SU-DHL-6 (cell line): ENCODE measurements at regions not wholly inside any gene's neighbourhood (a gene's known extent, or its start where the extent isn't known, plus 50 kb on each side); places are given as distances from the start of the nearest gene placed in this dataset.

Source experiments
- H2AFZ ChIP-seq: fragments of 200-600 bp; sonication (generic); 2 replicates; pipeline ENCODE4 v1.6.1; 2014; ENCODE audit warnings: low read depth, mild to moderate bottlenecking, moderate library complexity, mixed read lengths, antibody characterized with exemption, low read length; ENCODE audit not compliant: severe bottlenecking
- H3F3A ChIP-seq: fragments of 200-600 bp; shearing (Covaris generic); 2 replicates; pipeline ENCODE4 v1.6.0; 2016; ENCODE audit warnings: antibody characterized with exemption, mild to moderate bottlenecking; ENCODE audit not compliant: insufficient read depth
- H3K27ac ChIP-seq: fragments of 200-600 bp; sonication (generic); 2 replicates; pipeline ENCODE4 v1.5.1; 2016; ENCODE audit warnings: low read depth, mild to moderate bottlenecking, low read length, moderate library complexity, mixed read lengths
- H3K27me3 ChIP-seq: fragments of 200-600 bp; sonication (generic), shearing (Covaris generic); 2 replicates; pipeline ENCODE4 v1.6.0; 2014; ENCODE audit warnings: mild to moderate bottlenecking, low read length
- H3K36me3 ChIP-seq: fragments of 200-600 bp; sonication (generic); 2 replicates; pipeline ENCODE4 v1.6.1; 2014; ENCODE audit warnings: mild to moderate bottlenecking, low read length, mixed read lengths
- H3K4me2 ChIP-seq: fragments of 300-600, 200-600 bp; shearing (Covaris generic), sonication (generic); 2 replicates; pipeline ENCODE4 v1.6.0; 2014; ENCODE audit warnings: low read length, low read depth, mild to moderate bottlenecking; ENCODE audit not compliant: poor library complexity, severe bottlenecking
- H3K4me3 ChIP-seq: fragments of 200-600 bp; sonication (generic); 2 replicates; pipeline ENCODE4 v1.5.1; 2014; ENCODE audit warnings: antibody characterized with exemption, low read length, mild to moderate bottlenecking, mixed read lengths; ENCODE audit not compliant: insufficient read depth, poor library complexity, severe bottlenecking
- H3K79me2 ChIP-seq: fragments of 200-600 bp; sonication (generic); 2 replicates; pipeline ENCODE4 v1.6.1; 2014; ENCODE audit warnings: mild to moderate bottlenecking, low read length, moderate library complexity; ENCODE audit not compliant: insufficient read depth
- H3K9ac ChIP-seq: fragments of 200-600 bp; sonication (generic); 2 replicates; pipeline ENCODE4 v1.7.0; 2014; ENCODE audit warnings: mild to moderate bottlenecking, low read length
- H3K9me2 ChIP-seq: fragments of 200-600 bp; sonication (generic); replicated peaks from 2 replicates; pipeline ENCODE4 v1.6.1; 2014; ENCODE audit warnings: low read length; ENCODE audit not compliant: insufficient read depth
- H3K9me3 ChIP-seq: fragments of 200-600 bp; sonication (generic); 2 replicates; pipeline ENCODE4 v1.6.1; 2014; ENCODE audit warnings: low read length, mixed read lengths; ENCODE audit not compliant: insufficient read depth
- H4K20me1 ChIP-seq: fragments of 200-600 bp; sonication (generic); 2 replicates; pipeline ENCODE4 v1.6.1; 2014; ENCODE audit warnings: low read depth, mild to moderate bottlenecking, antibody characterized with exemption, low read length, moderate library complexity, mixed read lengths
- CTCF ChIP-seq: fragments of 200-600 bp; sonication (generic); IDR thresholded peaks from one replicate; pipeline ENCODE4 v1.5.1; 2017; ENCODE audit warnings: antibody characterized with exemption, mild to moderate bottlenecking, low read length, moderate library complexity; ENCODE audit not compliant: insufficient read depth, poor library complexity, severe bottlenecking
- EZH2phosphoT487 ChIP-seq: fragments of 200-600 bp; sonication (generic), shearing (Covaris generic); conservative IDR thresholded peaks from 2 replicates; pipeline ENCODE4 v1.6.1; 2018; ENCODE audit warnings: mild to moderate bottlenecking, antibody characterized with exemption, low read length, moderate library complexity, mixed read lengths

GRCh38 chr6:1063671-1064355 lies 248.1 kb upstream of the FOXQ1 start:
- no peaks in the 10 kb centered on the region for H3K79me2 ChIP-seq
- H3F3A ChIP-seq = no peaks in the 10 kb centered on the region
- no peaks in the 10 kb centered on the region for H3K27me3 ChIP-seq
- H3K27ac ChIP-seq = no peak overlapping the region
- TF ChIP-seq EZH2phosphoT487 (no peak), CTCF (no peak)
- H4K20me1 ChIP-seq = no peaks in the 10 kb centered on the region
- no peak overlapping the region for H3K4me3 ChIP-seq
- no peaks in the 10 kb centered on the region for H3K36me3 ChIP-seq
- H3K9me3 ChIP-seq = no peaks in the 10 kb centered on the region
- H3K4me2 ChIP-seq = no peak overlapping the region
- no peak overlapping the region for H2AFZ ChIP-seq
- no peaks in the 10 kb centered on the region for H3K9me2 ChIP-seq
- no peak overlapping the region for H3K9ac ChIP-seq

GRCh38 chr6:1062786-1063545 lies 248.9 kb upstream of the FOXQ1 start:
- TF ChIP-seq EZH2phosphoT487 (no peak), CTCF (no peak)
- no peaks in the 10 kb centered on the region for H3K79me2 ChIP-seq
- H3K9ac ChIP-seq = no peak overlapping the region
- no peaks in the 10 kb centered on the region for H3K9me2 ChIP-seq
- no peaks in the 10 kb centered on the region for H3K9me3 ChIP-seq
- H3K4me3 ChIP-seq = no peak overlapping the region
- H3K36me3 ChIP-seq = no peaks in the 10 kb centered on the region
- H2AFZ ChIP-seq = no peak overlapping the region
- H4K20me1 ChIP-seq = no peaks in the 10 kb centered on the region
- no peak overlapping the region for H3K4me2 ChIP-seq
- no peaks in the 10 kb centered on the region for H3K27me3 ChIP-seq
- H3F3A ChIP-seq = no peaks in the 10 kb centered on the region
- no peak overlapping the region for H3K27ac ChIP-seq

GRCh38 chr6:1059596-1059995 lies 252.3 kb upstream of the FOXQ1 start:
- Histone ChIP-seq H3K4me2 (no peak overlapping the region), H3K9me3 (no peaks in the 10 kb centered on the region), H3K27ac (no peak overlapping the region), H3K9me2 (no peaks in the 10 kb centered on the region), H3K27me3 (no peaks in the 10 kb centered on the region), H3K9ac (no peak overlapping the region), H3K36me3 (no peaks in the 10 kb centered on the region), H3F3A (no peaks in the 10 kb centered on the region), H3K4me3 (no peak overlapping the region), H2AFZ (no peak overlapping the region), H3K79me2 (no peaks in the 10 kb centered on the region), H4K20me1 (no peaks in the 10 kb centered on the region)
- no peak for TF ChIP-seq EZH2phosphoT487
- no peak for TF ChIP-seq CTCF
